HEK293T (cell line): ENCODE measurements at regions not wholly inside any gene's neighbourhood (a gene's known extent, or its start where the extent isn't known, plus 50 kb on each side); places are given as distances from the start of the nearest gene placed in this dataset.

Experiments
- CTCF ChIA-PET: fragments of 350-600 bp; formaldehyde crosslinking; extraction: SDS; loops from one replicate; lab custom pipeline; 2021; ENCODE audit warnings: antibody characterized with exemption, inconsistent platforms; lab: Yijun Ruan, JAX
- POLR2A ChIA-PET: fragments of 350-600 bp; formaldehyde crosslinking; extraction: SDS; loops from one replicate; lab custom pipeline; 2020; ENCODE audit warnings: antibody characterized with exemption, inconsistent platforms; lab: Yijun Ruan, JAX
- DNase-seq: peaks from one replicate; pipeline ENCODE4 v3.0.0; 2012; ENCODE audit warnings: mixed read lengths; ENCODE audit errors: extremely low spot score
- ARNT ChIP-seq: fragments of 450-650 bp; IDR thresholded peaks from 2 replicates; pipeline ENCODE4 v1.6.1; 2017; ENCODE audit warnings: mild to moderate bottlenecking
- BHLHE40 ChIP-seq: fragments of 450-650 bp; IDR thresholded peaks from 2 replicates; pipeline ENCODE4 v1.6.1; 2016; ENCODE audit warnings: mild to moderate bottlenecking, moderate library complexity, borderline replicate concordance
- CTBP1 ChIP-seq: fragments of 450-650 bp; IDR thresholded peaks from 2 replicates; pipeline ENCODE4 v1.6.1; 2016; ENCODE audit warnings: borderline replicate concordance
- ELF4 ChIP-seq: fragments of 450-650 bp; IDR thresholded peaks from 2 replicates; pipeline ENCODE4 v1.6.1; 2017; ENCODE audit warnings: antibody characterized with exemption
- FOXA1 ChIP-seq: fragments of 450-650 bp; IDR thresholded peaks from 2 replicates; pipeline ENCODE4 v1.6.1; 2016; ENCODE audit warnings: mild to moderate bottlenecking
- FOXK2 ChIP-seq: fragments of 450-650 bp; IDR thresholded peaks from 2 replicates; pipeline ENCODE4 v1.6.1; 2016; ENCODE audit warnings: mild to moderate bottlenecking
- FOXM1 ChIP-seq: fragments of 450-650 bp; IDR thresholded peaks from 2 replicates; pipeline ENCODE4 v1.6.1; 2017; ENCODE audit warnings: mild to moderate bottlenecking, borderline replicate concordance
- HDGF ChIP-seq: fragments of 450-650 bp; IDR thresholded peaks from 2 replicates; pipeline ENCODE4 v1.6.1; 2017; ENCODE audit warnings: antibody characterized with exemption, borderline replicate concordance
- L3MBTL2 ChIP-seq: fragments of 450-650 bp; conservative IDR thresholded peaks from 2 replicates; pipeline ENCODE4 v1.6.1; 2016; ENCODE audit warnings: mild to moderate bottlenecking
- LEF1 ChIP-seq: fragments of 450-650 bp; IDR thresholded peaks from 2 replicates; pipeline ENCODE4 v1.6.1; 2017; ENCODE audit warnings: mild to moderate bottlenecking, borderline replicate concordance
- NFRKB ChIP-seq: fragments of 450-650 bp; IDR thresholded peaks from 2 replicates; pipeline ENCODE4 v1.6.1; 2016; ENCODE audit warnings: mild to moderate bottlenecking, moderate library complexity
- PKNOX1 ChIP-seq: fragments of 450-650 bp; IDR thresholded peaks from 2 replicates; pipeline ENCODE4 v1.6.1; 2016
- SP1 ChIP-seq: fragments of 450-650 bp; IDR thresholded peaks from 2 replicates; pipeline ENCODE4 v1.6.1; 2017
- SUZ12 ChIP-seq: fragments of 450-650 bp; IDR thresholded peaks from 2 replicates; pipeline ENCODE4 v1.6.1; 2016; ENCODE audit warnings: mild to moderate bottlenecking
- TARDBP ChIP-seq: fragments of 450-650 bp; IDR thresholded peaks from 2 replicates; pipeline ENCODE4 v1.6.1; 2016
- ZNF384 ChIP-seq: fragments of 450-650 bp; IDR thresholded peaks from 2 replicates; pipeline ENCODE4 v1.6.1; 2016

- CTCF ChIA-PET, result no interaction called here
- no peak for TF ChIP-seq SP1
- no peak for TF ChIP-seq ZNF384
- no peak for TF ChIP-seq HDGF
- no peak for TF ChIP-seq CTBP1
- TF ChIP-seq BHLHE40, result no peak
- no peak for TF ChIP-seq FOXA1
- no peak for TF ChIP-seq NFRKB
- TF ChIP-seq LEF1, result no peak
- TF ChIP-seq ARNT, result no peak
- TF ChIP-seq ELF4, result no peak
- no peak for TF ChIP-seq PKNOX1
- TF ChIP-seq L3MBTL2, result no peak
- TF ChIP-seq FOXK2, result no peak
- TF ChIP-seq TARDBP, result no peak
- TF ChIP-seq FOXM1, result no peak
- TF ChIP-seq SUZ12, result no peak
- no peak for DNase-seq
- POLR2A ChIA-PET, result interaction anchor here (0.6 kb wide), 1 partner anchor 440 kb away, joined by 3 read pairs; no protein-coding TSS in a partner anchor
Measured at GRCh38 chr1:238123201-238123600, 232.5 kb upstream of the ZP4 start.

- TF ChIP-seq PKNOX1 (no peak), LEF1 (no peak), ARNT (no peak), L3MBTL2 (no peak), NFRKB (no peak), FOXK2 (no peak), FOXA1 (no peak), ELF4 (no peak), ZNF384 (no peak), HDGF (no peak), FOXM1 (no peak), SUZ12 (no peak), BHLHE40 (no peak), CTBP1 (no peak), TARDBP (no peak), SP1 (no peak)
- ChIA-PET POLR2A (no interaction called here), CTCF (no interaction called here)
- no peak for DNase-seq
Measured at GRCh38 chr1:238119861-238120260, 229.1 kb upstream of the ZP4 start.

- ChIA-PET POLR2A (no interaction called here), CTCF (no interaction called here)
- DNase-seq, result peak; percentile 21
- TF ChIP-seq ARNT, result no peak
- no peak for TF ChIP-seq L3MBTL2
- no peak for TF ChIP-seq FOXK2
- TF ChIP-seq SP1, result no peak
- no peak for TF ChIP-seq CTBP1
- TF ChIP-seq PKNOX1, result no peak
- TF ChIP-seq HDGF, result no peak
- no peak for TF ChIP-seq TARDBP
- TF ChIP-seq FOXA1, result no peak
- TF ChIP-seq SUZ12, result no peak
- TF ChIP-seq NFRKB, result no peak
- TF ChIP-seq ZNF384, result no peak
- no peak for TF ChIP-seq LEF1
- TF ChIP-seq FOXM1, result no peak
- no peak for TF ChIP-seq ELF4
- no peak for TF ChIP-seq BHLHE40
Measured at GRCh38 chr1:238119060-238119459, 228.3 kb upstream of the ZP4 start.

- POLR2A ChIA-PET, result no interaction called here
- TF ChIP-seq HDGF (no peak), ARNT (no peak), PKNOX1 (no peak), LEF1 (no peak), NFRKB (no peak)
- CTCF ChIA-PET, result no interaction called here
- DNase-seq, result no peak
Measured at GRCh38 chr1:238115852-238116251, 225.1 kb upstream of the ZP4 start.

- DNase-seq, result no peak
- CTCF ChIA-PET, result interaction anchor here (1.0 kb wide), 1 partner anchor 125 kb away, joined by 5 read pairs; no protein-coding TSS in a partner anchor
- POLR2A ChIA-PET, result no interaction called here
- TF ChIP-seq ZNF384, result no peak
- TF ChIP-seq BHLHE40, result no peak
- no peak for TF ChIP-seq FOXA1
- TF ChIP-seq FOXK2, result no peak
- TF ChIP-seq SP1, result no peak
- no peak for TF ChIP-seq ELF4
- TF ChIP-seq LEF1, result no peak
- no peak for TF ChIP-seq NFRKB
- no peak for TF ChIP-seq ARNT
- no peak for TF ChIP-seq L3MBTL2
- no peak for TF ChIP-seq PKNOX1
- TF ChIP-seq SUZ12, result no peak
- TF ChIP-seq CTBP1, result no peak
- TF ChIP-seq HDGF, result no peak
- no peak for TF ChIP-seq TARDBP
- no peak for TF ChIP-seq FOXM1
Measured at GRCh38 chr1:238112952-238113621, 222.4 kb upstream of the ZP4 start.
